ENCODE measurements at regions not wholly inside any gene's neighbourhood (a gene's known extent, or its start where the extent isn't known, plus 50 kb on each side); places are given as distances from the start of the nearest gene placed in this dataset.

- TF ChIP-seq CTCF (IDR thresholded peaks at IDR 0.05; ENCODE audit: poor library complexity) (no peak), EZH2 (IDR thresholded peaks at IDR 0.05; ENCODE audit: borderline replicate concordance) (no peak)
These were observed 239.6 kb upstream of the SAMSN1 start for GRCh38 chr21:14785679-14786078.

Measured in hepatocyte (in vitro differentiated cells).